Adrenal gland (tissue), 5 donors: ENCODE measurements at regions not wholly inside any gene's neighbourhood (a gene's known extent, or its start where the extent isn't known, plus 50 kb on each side); places are given as distances from the start of the nearest gene placed in this dataset.

Experiments used
- POLR2A ChIP-seq, 2 donors: fragments of 450-650 bp; IDR thresholded peaks; one replicate each; pipeline ENCODE4 v1.6.1; 2017; ENCODE audit warnings: antibody characterized with exemption in 2 of 2, mild to moderate bottlenecking in 2 of 2, moderate library complexity in 1 of 2
- TF ChIP-seq, protein P1 (sequence below), 6 experiments: fragments of 450-650 bp in 4 of 6; fragments of 200-600 bp in 2 of 6; sonication (generic) in 1 of 6; IDR thresholded peaks; 1 replicate in 5 of 6; 2 replicates in 1 of 6; pipeline versions ENCODE4 v1.5.1 to v1.8.0; 2016 to 2021; ENCODE audit warnings: antibody characterized with exemption in 6 of 6, mild to moderate bottlenecking in 2 of 6, moderate library complexity in 1 of 6
- donor health status: DM: no; HTN: no; CAD: no.

DNA sequence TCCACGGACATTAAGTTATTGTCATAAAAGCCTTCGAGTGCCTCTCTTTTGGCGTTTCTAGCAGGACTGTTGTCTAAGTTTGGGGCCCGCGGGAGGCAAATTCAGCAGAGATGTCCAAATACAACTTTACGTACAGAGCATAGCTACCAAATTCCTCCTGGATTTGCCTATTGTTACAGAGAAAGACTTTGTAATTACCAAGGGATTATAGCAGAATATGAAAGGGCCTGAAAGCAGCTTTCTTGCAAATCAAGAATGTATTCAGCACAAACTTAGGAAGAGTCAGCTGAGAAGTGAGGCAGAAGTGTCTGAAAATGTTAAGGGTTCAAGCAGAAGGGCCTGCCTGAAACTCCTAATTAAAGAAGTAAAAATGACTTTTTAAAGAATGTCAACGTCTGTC, 1053.5 kb upstream of the TENM3 start:
- no peak for TF ChIP-seq POLR2A (IDR thresholded peaks at IDR 0.05)
- TF ChIP-seq, protein P1, sequence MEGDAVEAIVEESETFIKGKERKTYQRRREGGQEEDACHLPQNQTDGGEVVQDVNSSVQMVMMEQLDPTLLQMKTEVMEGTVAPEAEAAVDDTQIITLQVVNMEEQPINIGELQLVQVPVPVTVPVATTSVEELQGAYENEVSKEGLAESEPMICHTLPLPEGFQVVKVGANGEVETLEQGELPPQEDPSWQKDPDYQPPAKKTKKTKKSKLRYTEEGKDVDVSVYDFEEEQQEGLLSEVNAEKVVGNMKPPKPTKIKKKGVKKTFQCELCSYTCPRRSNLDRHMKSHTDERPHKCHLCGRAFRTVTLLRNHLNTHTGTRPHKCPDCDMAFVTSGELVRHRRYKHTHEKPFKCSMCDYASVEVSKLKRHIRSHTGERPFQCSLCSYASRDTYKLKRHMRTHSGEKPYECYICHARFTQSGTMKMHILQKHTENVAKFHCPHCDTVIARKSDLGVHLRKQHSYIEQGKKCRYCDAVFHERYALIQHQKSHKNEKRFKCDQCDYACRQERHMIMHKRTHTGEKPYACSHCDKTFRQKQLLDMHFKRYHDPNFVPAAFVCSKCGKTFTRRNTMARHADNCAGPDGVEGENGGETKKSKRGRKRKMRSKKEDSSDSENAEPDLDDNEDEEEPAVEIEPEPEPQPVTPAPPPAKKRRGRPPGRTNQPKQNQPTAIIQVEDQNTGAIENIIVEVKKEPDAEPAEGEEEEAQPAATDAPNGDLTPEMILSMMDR (IDR thresholded peaks at IDR 0.05): no peak
